Esophagus squamous epithelium (tissue), 5 donors: ENCODE measurements at regions not wholly inside any gene's neighbourhood (a gene's known extent, or its start where the extent isn't known, plus 50 kb on each side); places are given as distances from the start of the nearest gene placed in this dataset.

Source experiments
- DNase-seq: peaks from one replicate; lab custom pipeline; 2025; lab: John Stamatoyannopoulos, UW
- H3K27ac ChIP-seq, 4 donors: fragments of 200-600 bp; sonication (generic); one replicate each; pipeline ENCODE4 v1.5.1; 2016 to 2019; ENCODE audit warnings: mild to moderate bottlenecking in 1 of 4
- H3K27me3 ChIP-seq, 4 donors: fragments of 200-600 bp; sonication (generic); 1 replicate in 3 of 4; 2 replicates in 1 of 4; pipeline versions ENCODE4 v1.5.1 to v1.6.0; 2017 to 2021; ENCODE audit warnings: antibody characterized with exemption in 1 of 4
- H3K36me3 ChIP-seq, 3 donors: fragments of 200-600 bp; sonication (generic); one replicate each; pipeline ENCODE4 v1.5.1; 2016 to 2019
- H3K4me1 ChIP-seq, 3 donors: fragments of 200-600 bp; sonication (generic); one replicate each; pipeline ENCODE4 v1.5.1; 2017 to 2019
- H3K4me3 ChIP-seq, 4 donors: fragments of 200-600 bp; sonication (generic); 1 replicate in 3 of 4; 2 replicates in 1 of 4; pipeline ENCODE4 v1.5.1; 2016 to 2019; ENCODE audit warnings: mild to moderate bottlenecking in 2 of 4, moderate library complexity in 1 of 4
- H3K9me3 ChIP-seq, 3 donors: fragments of 200-600 bp; sonication (generic); one replicate each; pipeline ENCODE4 v1.5.1; 2016 to 2019
- CTCF ChIP-seq, 6 experiments: fragments of 450-650 bp in 4 of 6; fragments of 200-600 bp in 2 of 6; sonication (generic) in 2 of 6; IDR thresholded peaks; one replicate each; pipeline ENCODE4 v1.5.1; 2016 to 2019; ENCODE audit warnings: antibody characterized with exemption in 6 of 6, mild to moderate bottlenecking in 4 of 6, moderate library complexity in 4 of 6
- POLR2A ChIP-seq, 4 donors: fragments of 450-650 bp; IDR thresholded peaks; one replicate each; pipeline ENCODE4 v1.6.1; 2017; ENCODE audit warnings: antibody characterized with exemption in 4 of 4, mild to moderate bottlenecking in 4 of 4, moderate library complexity in 3 of 4
- WGBS, 2 donors: methylation state at CpG; one replicate each; pipeline ENCODE4 v1.1.5; 2018; 5-methylcytosine and 5-hydroxymethylcytosine counted together
- intact Hi-C: fragments of 100-400 bp; cut with DNase I; formaldehyde crosslinking; loops from one replicate; pipeline ENCODE4 v1.15.0; 2022
- donor health status: DM: yes; HTN: yes; CAD: no.

- WGBS, 2 donors = 74 to 85% methylated on average over 7 of the region's 7 CpGs
- H3K4me3 ChIP-seq = no peak overlapping the region
- intact Hi-C loops = loop anchor here (10.0 kb wide), 1 partner anchor 88 kb away; no protein-coding TSS in a partner anchor
- no peaks in the 10 kb centered on the region for H3K9me3 ChIP-seq
- no peak for TF ChIP-seq CTCF (IDR thresholded peaks at IDR 0.05)
- TF ChIP-seq POLR2A (IDR thresholded peaks at IDR 0.05) = no peak
- DNase-seq = no peak
- H3K27me3 ChIP-seq = peaks cover 0 to 36% (median 0%) of the 10 kb centered on the region in 4 donors
- H3K27ac ChIP-seq = no peak overlapping the region
- H3K4me1 ChIP-seq = no peaks in the 10 kb centered on the region
- no peaks in the 10 kb centered on the region for H3K36me3 ChIP-seq
Measured at GRCh38 chr6:16976385-16977183, 125.3 kb upstream of the STMND1 start.

- Histone ChIP-seq H3K27ac (no peak overlapping the region), H3K36me3 (no peaks in the 10 kb centered on the region), H3K9me3 (no peaks in the 10 kb centered on the region), H3K4me1 (no peaks in the 10 kb centered on the region), H3K27me3 (peaks cover 0 to 36% (median 0%) of the 10 kb centered on the region in 4 donors), H3K4me3 (no peak overlapping the region)
- TF ChIP-seq POLR2A (IDR thresholded peaks at IDR 0.05) = no peak
- TF ChIP-seq CTCF (IDR thresholded peaks at IDR 0.05) = no peak
- intact Hi-C loops = loop anchor here (10.0 kb wide), 1 partner anchor 90 kb away; no protein-coding TSS in a partner anchor
- 49 to 52% methylated on average over 6 of the region's 6 CpGs for WGBS, 2 donors
- no peak for DNase-seq
Measured at GRCh38 chr6:16974704-16975359, 127.0 kb upstream of the STMND1 start.

DNA sequence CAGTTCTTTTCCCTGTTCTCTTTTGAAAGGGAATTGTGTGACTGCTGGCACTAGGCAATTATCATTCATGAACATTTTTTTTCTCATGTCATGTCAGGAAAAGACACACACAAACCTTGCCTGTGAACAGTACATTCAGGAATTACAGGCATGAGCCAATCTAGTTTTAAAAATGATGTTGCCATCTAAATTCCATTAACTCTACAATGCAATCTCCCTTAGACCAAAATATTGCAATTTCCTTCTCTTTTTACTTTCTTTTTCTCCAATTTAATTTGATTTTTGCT, 127.5 kb upstream of the STMND1 start:
- Histone ChIP-seq H3K36me3 (no peaks in the 10 kb centered on the region), H3K4me1 (no peaks in the 10 kb centered on the region), H3K27me3 (peaks cover 0 to 31% (median 0%) of the 10 kb centered on the region in 4 donors), H3K9me3 (no peaks in the 10 kb centered on the region), H3K27ac (no peak overlapping the region), H3K4me3 (no peak overlapping the region)
- TF ChIP-seq POLR2A (IDR thresholded peaks at IDR 0.05) (no peak), CTCF (IDR thresholded peaks at IDR 0.05) (no peak)
- intact Hi-C loops = loop anchor here (10.0 kb wide), 1 partner anchor 90 kb away; no protein-coding TSS in a partner anchor
- no peak for DNase-seq

DNA sequence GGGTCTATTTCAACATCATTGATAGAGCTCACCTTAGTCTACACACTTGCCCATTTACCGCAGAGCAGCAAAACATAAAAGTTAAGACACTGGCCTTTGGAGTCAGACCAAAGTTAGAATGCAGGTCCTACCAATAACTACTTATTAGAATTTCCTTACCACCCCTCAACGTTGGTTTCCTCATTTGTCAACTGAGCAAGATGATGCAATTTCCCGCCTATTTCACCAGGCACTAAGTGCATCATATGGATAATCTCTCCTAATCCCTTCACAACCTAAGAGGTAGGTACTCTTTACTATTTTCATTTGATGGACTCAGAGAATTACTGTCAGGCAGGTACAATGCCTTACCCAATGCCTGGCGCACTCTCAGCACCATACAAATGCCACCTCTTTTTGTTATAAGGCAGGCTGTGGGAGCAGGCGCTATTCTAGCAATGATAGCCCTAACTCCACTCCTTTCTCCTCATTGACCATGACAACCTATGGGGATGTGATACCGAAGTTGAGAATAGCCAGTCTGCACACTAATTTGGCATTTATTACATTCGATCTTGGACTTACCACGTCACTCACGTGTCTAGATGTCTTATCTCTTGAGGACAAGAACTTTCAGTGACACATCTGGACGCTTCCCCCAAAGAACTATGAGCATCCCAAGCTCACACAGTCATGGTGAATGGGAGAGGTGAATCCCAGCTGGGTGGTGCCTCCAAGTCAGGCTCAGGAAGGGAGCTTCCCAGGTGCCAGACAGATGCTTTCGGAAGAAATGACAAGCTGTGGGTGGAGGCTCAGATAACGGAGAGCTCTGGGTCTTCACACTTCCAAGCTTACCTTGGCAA, 128.1 kb upstream of the STMND1 start:
- no peaks in the 10 kb centered on the region for H3K36me3 ChIP-seq
- peaks cover 0 to 25% (median 0%) of the 10 kb centered on the region in 4 donors for H3K27me3 ChIP-seq
- no peaks in the 10 kb centered on the region for H3K9me3 ChIP-seq
- H3K27ac ChIP-seq = no peak overlapping the region
- H3K4me1 ChIP-seq = no peaks in the 10 kb centered on the region
- TF ChIP-seq POLR2A (IDR thresholded peaks at IDR 0.05) = no peak
- no peak for TF ChIP-seq CTCF (IDR thresholded peaks at IDR 0.05)
- intact Hi-C loops = loop anchor here (10.0 kb wide), 1 partner anchor 91 kb away; no protein-coding TSS in a partner anchor
- DNase-seq = no peak
- 68 to 71% methylated on average over 11 to 12 of the region's 12 CpGs for WGBS, 2 donors
- no peak overlapping the region for H3K4me3 ChIP-seq
